ENCODE measurements at regions not wholly inside any gene's neighbourhood (a gene's known extent, or its start where the extent isn't known, plus 50 kb on each side); places are given as distances from the start of the nearest gene placed in this dataset.
A peak's percentile ranks its signal among the peaks of the same experiment; 100 is the strongest.

DNA sequence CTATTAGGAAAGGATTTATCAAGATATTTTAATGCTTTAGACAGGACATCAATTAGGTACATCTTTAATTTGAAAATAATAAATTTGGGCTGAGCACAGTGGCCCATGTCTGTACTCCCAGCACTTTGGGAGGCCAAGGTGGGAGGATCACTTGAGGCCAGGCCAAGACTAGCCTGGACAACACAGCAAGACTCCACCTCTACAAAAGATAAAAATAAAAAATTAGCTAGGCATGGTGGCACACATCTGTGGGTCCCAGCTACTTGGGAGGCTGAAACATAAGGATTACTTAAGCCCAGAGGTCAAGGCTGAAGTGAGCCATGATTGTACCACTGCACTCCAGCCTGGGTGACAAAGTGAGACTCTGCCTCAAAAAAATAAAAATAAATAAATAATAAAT lies 59.6 kb upstream of the IRF2 start:
- Histone ChIP-seq H3K9ac (ENCODE audit: low read length) (no peak overlapping the region), H3K9me2 (replicated peaks; ENCODE audit: low read length) (no peaks in the 10 kb centered on the region), H4K20me1 (ENCODE audit: low read length) (no peaks in the 10 kb centered on the region), H3K27ac (ENCODE audit: low read length) (no peak overlapping the region), H3K4me2 (ENCODE audit: low read length) (no peak overlapping the region), H3K4me1 (ENCODE audit: insufficient read depth, low read length) (peaks cover 11% of the 10 kb centered on the region), H3K9me3 (ENCODE audit: low read length) (no peaks in the 10 kb centered on the region), H3F3A (ENCODE audit: low read length, unreplicated experiment) (no peaks in the 10 kb centered on the region), H3K27me3 (ENCODE audit: low read length) (no peaks in the 10 kb centered on the region), H3K36me3 (ENCODE audit: low read depth, low read length) (no peaks in the 10 kb centered on the region), H3K4me3 (ENCODE audit: low read length) (no peak overlapping the region), H2AFZ (ENCODE audit: low read length) (no peak overlapping the region), H3K79me2 (ENCODE audit: low read length) (peaks cover 6% of the 10 kb centered on the region; the same call in 1 of the 2 replicates)
- ChIA-PET CTCF (no interaction called here), POLR2A (ENCODE audit: unreplicated experiment) (no interaction called here)
- ATAC-seq (no peak), DNase-seq (no peak)
- no TSS peak for BruUV-seq (replicated peaks)
- TF ChIP-seq, protein P1, sequence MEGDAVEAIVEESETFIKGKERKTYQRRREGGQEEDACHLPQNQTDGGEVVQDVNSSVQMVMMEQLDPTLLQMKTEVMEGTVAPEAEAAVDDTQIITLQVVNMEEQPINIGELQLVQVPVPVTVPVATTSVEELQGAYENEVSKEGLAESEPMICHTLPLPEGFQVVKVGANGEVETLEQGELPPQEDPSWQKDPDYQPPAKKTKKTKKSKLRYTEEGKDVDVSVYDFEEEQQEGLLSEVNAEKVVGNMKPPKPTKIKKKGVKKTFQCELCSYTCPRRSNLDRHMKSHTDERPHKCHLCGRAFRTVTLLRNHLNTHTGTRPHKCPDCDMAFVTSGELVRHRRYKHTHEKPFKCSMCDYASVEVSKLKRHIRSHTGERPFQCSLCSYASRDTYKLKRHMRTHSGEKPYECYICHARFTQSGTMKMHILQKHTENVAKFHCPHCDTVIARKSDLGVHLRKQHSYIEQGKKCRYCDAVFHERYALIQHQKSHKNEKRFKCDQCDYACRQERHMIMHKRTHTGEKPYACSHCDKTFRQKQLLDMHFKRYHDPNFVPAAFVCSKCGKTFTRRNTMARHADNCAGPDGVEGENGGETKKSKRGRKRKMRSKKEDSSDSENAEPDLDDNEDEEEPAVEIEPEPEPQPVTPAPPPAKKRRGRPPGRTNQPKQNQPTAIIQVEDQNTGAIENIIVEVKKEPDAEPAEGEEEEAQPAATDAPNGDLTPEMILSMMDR (conservative IDR thresholded peaks at IDR 0.05; ENCODE audit: low read depth, low read length) = no peak
- TF ChIP-seq EZH2phosphoT487 (IDR thresholded peaks at IDR 0.05; ENCODE audit: borderline replicate concordance, low read length) (no peak), EZH2 (IDR thresholded peaks at IDR 0.05; ENCODE audit: low read length, unreplicated experiment) (no peak)
- intact Hi-C loops (cut with micrococcal nuclease) = no loop called here

DNA sequence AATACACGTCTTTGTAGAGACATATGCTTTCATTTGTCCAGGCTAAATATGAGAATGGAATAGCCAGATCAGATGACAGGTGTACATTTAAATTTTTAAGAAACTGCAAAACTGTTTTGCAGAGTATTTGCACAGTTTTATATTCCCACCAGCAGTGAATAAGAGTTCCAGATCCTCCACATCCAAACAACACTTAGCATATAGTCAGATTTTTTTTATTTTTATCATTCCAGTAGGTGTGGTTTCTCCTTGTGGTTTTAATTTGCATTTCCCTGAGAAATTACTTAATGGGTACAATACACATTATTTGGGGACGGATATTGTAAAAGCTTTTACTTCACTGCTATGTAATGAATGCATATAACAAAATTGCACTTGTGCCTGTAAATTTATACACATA lies 56.7 kb upstream of the IRF2 start:
- no peaks in the 10 kb centered on the region for H3F3A ChIP-seq (ENCODE audit: low read length, unreplicated experiment)
- no peak overlapping the region for H3K27ac ChIP-seq (ENCODE audit: low read length)
- no peaks in the 10 kb centered on the region for H3K9me2 ChIP-seq (replicated peaks; ENCODE audit: low read length)
- TF ChIP-seq EZH2 (IDR thresholded peaks at IDR 0.05; ENCODE audit: low read length, unreplicated experiment) (no peak), EZH2phosphoT487 (IDR thresholded peaks at IDR 0.05; ENCODE audit: borderline replicate concordance, low read length) (no peak)
- TF ChIP-seq, protein P1 (conservative IDR thresholded peaks at IDR 0.05; ENCODE audit: low read depth, low read length) = no peak
- no peak overlapping the region for H2AFZ ChIP-seq (ENCODE audit: low read length)
- no peak overlapping the region for H3K9ac ChIP-seq (ENCODE audit: low read length)
- H3K27me3 ChIP-seq (ENCODE audit: low read length) = no peaks in the 10 kb centered on the region
- no peaks in the 10 kb centered on the region for H3K36me3 ChIP-seq (ENCODE audit: low read depth, low read length)
- H3K9me3 ChIP-seq (ENCODE audit: low read length) = no peaks in the 10 kb centered on the region
- no peaks in the 10 kb centered on the region for H4K20me1 ChIP-seq (ENCODE audit: low read length)
- no TSS peak for BruUV-seq (replicated peaks)
- CTCF ChIA-PET = no interaction called here
- POLR2A ChIA-PET (ENCODE audit: unreplicated experiment) = no interaction called here
- DNase-seq (no peak), ATAC-seq (no peak)
- H3K79me2 ChIP-seq (ENCODE audit: low read length) = no peaks in the 10 kb centered on the region
- H3K4me3 ChIP-seq (ENCODE audit: low read length) = no peak overlapping the region
- intact Hi-C loops (cut with micrococcal nuclease) = no loop called here
- H3K4me2 ChIP-seq (ENCODE audit: low read length) = no peak overlapping the region
- H3K4me1 ChIP-seq (ENCODE audit: insufficient read depth, low read length) = peaks cover 12% of the 10 kb centered on the region

DNA sequence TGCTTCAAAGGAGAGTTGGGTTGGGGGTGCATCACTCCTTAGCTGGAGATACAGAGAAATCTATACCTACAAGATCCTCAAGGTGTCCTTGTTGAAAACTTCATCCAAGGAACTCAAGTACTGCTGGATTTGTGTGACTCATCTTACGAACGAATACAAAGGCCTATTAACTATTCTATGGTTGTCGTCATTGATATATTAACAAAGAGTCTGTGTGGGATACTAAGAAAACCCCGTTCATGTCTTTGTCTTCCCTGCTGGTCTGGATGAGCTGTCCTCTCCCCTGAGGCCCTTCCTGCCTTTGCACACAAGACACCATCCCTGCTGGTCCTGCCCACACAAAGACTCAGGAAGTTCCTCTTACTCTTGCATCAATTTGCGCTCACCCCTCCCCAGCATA lies 54.9 kb upstream of the IRF2 start:
- no TSS peak for BruUV-seq (replicated peaks)
- H2AFZ ChIP-seq (ENCODE audit: low read length) = no peak overlapping the region
- TF ChIP-seq EZH2 (IDR thresholded peaks at IDR 0.05; ENCODE audit: low read length, unreplicated experiment) = no peak
- TF ChIP-seq, protein P1 (conservative IDR thresholded peaks at IDR 0.05; ENCODE audit: low read depth, low read length) = 0 out of 2 replicates have a peak, but pooled peaks have one; percentile 33
- H4K20me1 ChIP-seq (ENCODE audit: low read length) = no peaks in the 10 kb centered on the region
- intact Hi-C loops (cut with micrococcal nuclease) = no loop called here
- H3K9me3 ChIP-seq (ENCODE audit: low read length) = no peaks in the 10 kb centered on the region
- H3K4me3 ChIP-seq (ENCODE audit: low read length) = no peak overlapping the region
- H3K4me1 ChIP-seq (ENCODE audit: insufficient read depth, low read length) = peaks cover 10% of the 10 kb centered on the region
- H3F3A ChIP-seq (ENCODE audit: low read length, unreplicated experiment) = no peaks in the 10 kb centered on the region
- no peaks in the 10 kb centered on the region for H3K27me3 ChIP-seq (ENCODE audit: low read length)
- DNase-seq (peak; percentile 78), ATAC-seq (no peak)
- no peaks in the 10 kb centered on the region for H3K79me2 ChIP-seq (ENCODE audit: low read length)
- CTCF ChIA-PET = no interaction called here
- H3K9me2 ChIP-seq (replicated peaks; ENCODE audit: low read length) = no peaks in the 10 kb centered on the region
- peak overlapping the region; percentile 12; the same call in 1 of the 2 replicates for H3K4me2 ChIP-seq (ENCODE audit: low read length)
- H3K9ac ChIP-seq (ENCODE audit: low read length) = no peak overlapping the region
- POLR2A ChIA-PET (ENCODE audit: unreplicated experiment) = no interaction called here
- peak overlapping the region; percentile 74 for H3K27ac ChIP-seq (ENCODE audit: low read length)
- no peaks in the 10 kb centered on the region for H3K36me3 ChIP-seq (ENCODE audit: low read depth, low read length)
